ENCODE measurements at regions not wholly inside any gene's neighbourhood (a gene's known extent, or its start where the extent isn't known, plus 50 kb on each side); places are given as distances from the start of the nearest gene placed in this dataset.

DNA sequence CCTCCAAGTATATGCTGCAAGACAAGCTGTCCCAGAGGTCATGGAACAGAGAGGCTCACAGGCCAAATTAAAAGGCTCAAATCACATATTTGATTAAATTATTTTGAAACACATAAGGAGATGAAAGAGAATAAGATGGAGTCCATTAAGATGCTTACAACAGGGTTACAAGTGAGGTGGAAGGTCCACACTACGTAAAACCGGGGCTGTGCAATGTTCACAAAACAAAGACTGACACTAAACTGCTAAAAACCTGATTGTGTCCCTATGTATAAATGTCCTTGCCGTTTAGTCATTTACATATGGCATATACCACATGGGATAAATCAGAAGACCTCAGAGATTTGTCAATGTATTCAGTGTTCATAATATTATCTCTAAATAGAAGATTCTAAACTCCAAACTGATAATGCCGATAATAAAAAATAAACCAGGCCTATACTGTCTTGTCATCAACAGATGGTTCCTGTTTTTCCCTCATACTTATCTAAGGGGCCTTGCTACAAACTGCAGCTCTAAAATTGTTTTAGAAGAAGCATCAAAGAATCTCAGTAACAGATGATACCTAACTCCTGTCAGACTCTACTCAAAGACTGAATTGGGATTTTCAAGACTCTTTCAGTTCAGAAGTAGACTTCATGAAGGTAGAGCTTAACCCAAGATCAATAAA is 51.8 kb upstream of the RIPOR2 start:
- Histone ChIP-seq H3K4me1 (ENCODE audit: insufficient read depth, low read length) (peaks cover 22% of the 10 kb centered on the region; the same call in 1 of the 2 replicates), H3K36me3 (ENCODE audit: insufficient read depth, low read depth, low read length) (no peaks in the 10 kb centered on the region), H3K4me3 (ENCODE audit: low read length) (no peak overlapping the region), H3K9ac (ENCODE audit: low read depth, low read length) (no peak overlapping the region), H3K27ac (ENCODE audit: low read length) (no peak overlapping the region), H3K9me3 (ENCODE audit: insufficient read depth, low read depth, low read length) (peaks cover 6% of the 10 kb centered on the region; the same call in 1 of the 2 replicates), H3K27me3 (ENCODE audit: insufficient read depth, low read length) (no peaks in the 10 kb centered on the region)

DNA sequence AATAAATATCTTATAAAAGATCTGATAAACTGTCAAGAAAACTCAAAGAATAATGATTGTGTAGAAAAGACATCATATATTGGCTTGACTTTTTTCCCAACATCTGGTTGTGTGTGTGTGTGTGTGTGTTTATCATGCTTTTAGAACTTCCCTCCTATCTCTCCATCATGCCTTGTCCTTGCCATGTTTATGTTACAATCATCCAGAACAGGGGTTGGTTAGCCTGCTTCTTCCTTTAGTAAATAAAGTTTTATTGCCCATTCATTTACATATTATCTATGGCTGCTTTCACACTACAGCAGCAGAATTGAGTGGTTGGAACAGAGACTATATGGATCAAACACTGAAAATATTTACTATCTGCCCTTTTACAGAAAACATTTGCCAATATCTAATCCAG is 52.8 kb upstream of the RIPOR2 start:
- no peaks in the 10 kb centered on the region for H3K36me3 ChIP-seq (ENCODE audit: insufficient read depth, low read depth, low read length)
- H3K27ac ChIP-seq (ENCODE audit: low read length) = no peak overlapping the region
- H3K4me1 ChIP-seq (ENCODE audit: insufficient read depth, low read length) = peaks cover 18% of the 10 kb centered on the region; the same call in 1 of the 2 replicates
- H3K4me3 ChIP-seq (ENCODE audit: low read length) = no peak overlapping the region
- no peaks in the 10 kb centered on the region for H3K27me3 ChIP-seq (ENCODE audit: insufficient read depth, low read length)
- H3K9ac ChIP-seq (ENCODE audit: low read depth, low read length) = no peak overlapping the region
- peaks cover 12% of the 10 kb centered on the region; the same call in 1 of the 2 replicates for H3K9me3 ChIP-seq (ENCODE audit: insufficient read depth, low read depth, low read length)

DNA sequence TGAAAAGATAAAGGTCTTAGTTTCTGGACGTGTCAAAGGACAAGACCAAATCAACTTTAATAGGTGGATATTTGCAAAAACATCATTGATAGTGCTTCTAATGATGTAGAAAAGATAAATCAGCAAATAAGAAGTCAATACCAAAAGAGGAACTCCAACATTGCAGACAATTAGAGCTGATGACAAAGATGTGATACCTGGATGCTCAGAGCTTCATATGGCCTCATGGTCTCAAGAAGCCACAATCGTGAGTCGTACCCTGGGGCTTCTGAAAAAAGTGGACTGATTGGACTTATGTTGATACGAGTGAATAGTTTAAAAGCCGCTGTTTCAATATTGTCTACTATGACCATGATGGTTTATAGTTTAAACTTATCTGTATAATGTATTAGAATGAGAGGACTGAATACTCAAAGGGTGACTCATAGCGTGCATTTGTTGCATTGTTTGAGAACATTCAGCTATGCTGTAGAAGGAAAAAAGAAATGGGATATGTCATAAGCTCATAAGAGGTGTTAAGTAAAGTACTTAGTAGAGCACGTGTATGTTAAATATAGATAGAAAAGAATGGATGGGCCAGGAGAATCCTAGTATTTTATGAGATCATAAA is 54.6 kb upstream of the RIPOR2 start:
- H3K4me3 ChIP-seq (ENCODE audit: low read length) = no peak overlapping the region
- no peak overlapping the region for H3K27ac ChIP-seq (ENCODE audit: low read length)
- peaks cover 11% of the 10 kb centered on the region; the same call in 1 of the 2 replicates for H3K4me1 ChIP-seq (ENCODE audit: insufficient read depth, low read length)
- no peaks in the 10 kb centered on the region for H3K36me3 ChIP-seq (ENCODE audit: insufficient read depth, low read depth, low read length)
- H3K9me3 ChIP-seq (ENCODE audit: insufficient read depth, low read depth, low read length) = peaks cover 18% of the 10 kb centered on the region
- H3K9ac ChIP-seq (ENCODE audit: low read depth, low read length) = no peak overlapping the region
- H3K27me3 ChIP-seq (ENCODE audit: insufficient read depth, low read length) = no peaks in the 10 kb centered on the region

DNA sequence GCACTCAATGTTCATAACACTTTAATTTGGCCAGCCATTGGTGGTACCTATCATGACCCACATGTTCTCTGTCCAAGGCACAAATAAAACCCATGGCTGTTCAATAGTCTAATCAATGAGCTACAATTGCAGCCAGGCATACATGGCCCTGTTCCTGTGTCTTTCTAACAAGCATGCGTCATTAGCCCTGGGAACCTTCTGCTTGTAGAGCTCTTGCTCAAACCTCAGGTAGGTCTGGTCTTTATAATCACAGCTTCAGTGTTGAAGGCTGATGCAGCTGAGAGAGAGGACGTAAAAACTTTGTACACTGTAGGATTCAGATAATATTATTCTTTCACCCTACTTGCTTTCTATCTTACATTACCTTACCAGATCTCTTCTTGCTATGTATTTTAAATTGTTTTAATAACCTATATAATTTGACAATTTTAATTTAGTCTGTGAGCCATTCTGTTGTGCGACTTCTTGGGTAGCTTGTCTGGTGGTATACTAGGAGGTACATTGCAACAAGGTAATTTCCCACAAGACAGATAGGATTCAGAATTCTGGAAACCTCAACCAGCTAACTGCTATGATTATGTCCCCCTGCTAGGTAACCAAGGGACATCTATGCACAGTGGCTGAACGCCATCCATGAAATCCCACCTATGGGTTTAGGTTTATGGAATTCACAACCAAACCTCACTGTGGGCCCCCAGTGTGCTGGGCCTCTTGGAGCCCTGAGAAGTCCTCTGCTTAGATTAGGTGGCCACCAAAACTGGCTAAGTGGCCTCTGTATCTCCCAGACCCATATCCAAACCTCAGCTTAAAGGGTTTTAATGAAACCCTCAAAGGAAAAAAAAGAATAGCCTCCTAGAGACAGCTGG is 55.4 kb upstream of the RIPOR2 start:
- Histone ChIP-seq H3K27me3 (ENCODE audit: insufficient read depth, low read length) (no peaks in the 10 kb centered on the region), H3K36me3 (ENCODE audit: insufficient read depth, low read depth, low read length) (no peaks in the 10 kb centered on the region), H3K9ac (ENCODE audit: low read depth, low read length) (no peak overlapping the region), H3K4me3 (ENCODE audit: low read length) (no peak overlapping the region), H3K9me3 (ENCODE audit: insufficient read depth, low read depth, low read length) (peaks cover 18% of the 10 kb centered on the region), H3K27ac (ENCODE audit: low read length) (no peak overlapping the region), H3K4me1 (ENCODE audit: insufficient read depth, low read length) (peaks cover 3% of the 10 kb centered on the region; the same call in 1 of the 2 replicates)

GRCh38 chr6:24991810-24992467 is 56.2 kb upstream of the RIPOR2 start:
- Histone ChIP-seq H3K4me3 (ENCODE audit: low read length) (no peak overlapping the region), H3K9me3 (ENCODE audit: insufficient read depth, low read depth, low read length) (peaks cover 18% of the 10 kb centered on the region), H3K9ac (ENCODE audit: low read depth, low read length) (no peak overlapping the region), H3K27ac (ENCODE audit: low read length) (no peak overlapping the region), H3K36me3 (ENCODE audit: insufficient read depth, low read depth, low read length) (no peaks in the 10 kb centered on the region), H3K27me3 (ENCODE audit: insufficient read depth, low read length) (no peaks in the 10 kb centered on the region), H3K4me1 (ENCODE audit: insufficient read depth, low read length) (peaks cover 7% of the 10 kb centered on the region; the same call in 1 of the 2 replicates)

DNA sequence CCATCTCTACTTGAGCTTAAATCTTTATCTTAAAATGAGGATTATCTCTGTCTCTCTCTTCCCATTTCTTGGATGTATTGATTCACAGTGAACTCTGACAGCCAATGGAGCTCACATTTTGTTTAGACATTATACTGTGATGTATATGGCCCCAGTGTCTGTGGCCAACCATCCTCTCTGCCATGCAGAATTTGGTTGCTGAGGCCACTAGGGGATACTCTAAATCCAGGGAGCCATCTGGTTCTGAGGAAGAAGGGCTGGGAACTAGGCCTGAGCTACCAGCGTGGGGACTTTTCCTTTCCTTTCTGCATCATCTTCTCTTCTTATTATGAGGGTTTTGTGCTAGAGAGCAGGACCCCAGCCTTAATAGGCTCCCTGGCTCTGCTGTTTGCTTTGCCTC is 59.1 kb upstream of the RIPOR2 start:
- H3K9ac ChIP-seq (ENCODE audit: low read depth, low read length) = no peak overlapping the region
- peaks cover 14% of the 10 kb centered on the region for H3K9me3 ChIP-seq (ENCODE audit: insufficient read depth, low read depth, low read length)
- no peaks in the 10 kb centered on the region for H3K27me3 ChIP-seq (ENCODE audit: insufficient read depth, low read length)
- H3K4me1 ChIP-seq (ENCODE audit: insufficient read depth, low read length) = peaks cover 26% of the 10 kb centered on the region; the same call in 1 of the 2 replicates
- no peak overlapping the region for H3K27ac ChIP-seq (ENCODE audit: low read length)
- H3K4me3 ChIP-seq (ENCODE audit: low read length) = no peak overlapping the region
- H3K36me3 ChIP-seq (ENCODE audit: insufficient read depth, low read depth, low read length) = no peaks in the 10 kb centered on the region

DNA sequence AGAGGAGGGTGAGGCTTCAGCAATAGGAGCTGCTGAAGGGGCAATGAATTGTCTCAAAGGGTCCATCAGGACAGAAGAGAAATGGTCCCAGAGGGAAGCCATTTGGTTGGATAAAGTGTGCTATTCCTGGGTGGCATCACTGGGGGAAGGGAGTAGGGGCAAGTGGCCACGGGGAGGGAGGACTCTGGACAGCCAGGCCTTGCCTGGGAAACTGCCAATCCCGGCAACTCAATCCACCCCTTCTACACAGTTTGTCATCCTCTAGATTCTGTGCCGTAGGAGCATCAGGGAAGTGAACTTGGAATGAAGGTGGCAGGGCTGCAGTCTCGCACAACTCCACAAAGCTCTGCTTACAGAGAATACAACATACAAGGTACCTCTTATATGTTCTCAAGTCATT is 59.5 kb upstream of the RIPOR2 start:
- Histone ChIP-seq H3K27me3 (ENCODE audit: insufficient read depth, low read length) (no peaks in the 10 kb centered on the region), H3K36me3 (ENCODE audit: insufficient read depth, low read depth, low read length) (no peaks in the 10 kb centered on the region), H3K9me3 (ENCODE audit: insufficient read depth, low read depth, low read length) (peaks cover 14% of the 10 kb centered on the region), H3K9ac (ENCODE audit: low read depth, low read length) (no peak overlapping the region), H3K27ac (ENCODE audit: low read length) (no peak overlapping the region), H3K4me3 (ENCODE audit: low read length) (no peak overlapping the region), H3K4me1 (ENCODE audit: insufficient read depth, low read length) (peaks cover 26% of the 10 kb centered on the region; the same call in 1 of the 2 replicates)

DNA sequence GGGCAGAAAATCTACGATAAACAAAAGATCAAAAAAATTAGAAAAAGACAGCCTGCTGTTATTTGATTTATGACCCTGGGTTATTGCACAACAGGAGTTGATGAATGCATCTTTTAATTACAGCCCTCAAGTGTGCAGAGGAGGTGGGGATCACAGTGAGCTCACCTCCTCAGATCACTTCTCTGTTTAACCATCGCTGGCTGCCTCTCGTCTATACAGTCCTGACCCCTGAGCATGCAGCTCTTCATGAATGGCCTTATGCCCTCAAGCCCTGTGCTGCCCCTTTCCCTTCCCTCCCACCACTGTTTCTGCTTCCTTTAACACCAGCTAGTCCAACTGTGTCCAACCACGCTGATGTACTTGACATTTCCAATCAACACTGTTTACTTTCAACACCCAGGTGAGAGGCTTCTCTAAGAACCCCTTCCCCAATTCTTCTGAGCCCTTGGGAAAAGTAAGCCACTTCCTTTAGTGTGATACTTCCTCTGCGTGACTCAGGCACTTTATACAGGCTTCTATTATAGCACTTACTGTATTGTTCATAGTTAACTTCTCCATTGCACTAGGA is 60.6 kb upstream of the RIPOR2 start:
- H3K9me3 ChIP-seq (ENCODE audit: insufficient read depth, low read depth, low read length) = peaks cover 14% of the 10 kb centered on the region
- no peak overlapping the region for H3K4me3 ChIP-seq (ENCODE audit: low read length)
- no peaks in the 10 kb centered on the region for H3K36me3 ChIP-seq (ENCODE audit: insufficient read depth, low read depth, low read length)
- peak overlapping the region; percentile 19 for H3K27ac ChIP-seq (ENCODE audit: low read length)
- peaks cover 26% of the 10 kb centered on the region; the same call in 1 of the 2 replicates for H3K4me1 ChIP-seq (ENCODE audit: insufficient read depth, low read length)
- H3K9ac ChIP-seq (ENCODE audit: low read depth, low read length) = peak overlapping the region; percentile 37; the same call in 1 of the 2 replicates
- H3K27me3 ChIP-seq (ENCODE audit: insufficient read depth, low read length) = no peaks in the 10 kb centered on the region

GRCh38 chr6:24997231-24997630 is 61.5 kb upstream of the RIPOR2 start:
- H3K27ac ChIP-seq (ENCODE audit: low read length) = peak overlapping the region; percentile 19
- H3K4me3 ChIP-seq (ENCODE audit: low read length) = no peak overlapping the region
- peaks cover 26% of the 10 kb centered on the region; the same call in 1 of the 2 replicates for H3K4me1 ChIP-seq (ENCODE audit: insufficient read depth, low read length)
- H3K9ac ChIP-seq (ENCODE audit: low read depth, low read length) = peak overlapping the region; percentile 37; the same call in 1 of the 2 replicates
- no peaks in the 10 kb centered on the region for H3K36me3 ChIP-seq (ENCODE audit: insufficient read depth, low read depth, low read length)
- no peaks in the 10 kb centered on the region for H3K27me3 ChIP-seq (ENCODE audit: insufficient read depth, low read length)
- H3K9me3 ChIP-seq (ENCODE audit: insufficient read depth, low read depth, low read length) = peaks cover 14% of the 10 kb centered on the region

GRCh38 chr6:24997905-24998304 is 62.1 kb upstream of the RIPOR2 start:
- Histone ChIP-seq H3K4me1 (ENCODE audit: insufficient read depth, low read length) (peaks cover 26% of the 10 kb centered on the region; the same call in 1 of the 2 replicates), H3K27ac (ENCODE audit: low read length) (peak overlapping the region; percentile 19), H3K9me3 (ENCODE audit: insufficient read depth, low read depth, low read length) (peaks cover 8% of the 10 kb centered on the region), H3K4me3 (ENCODE audit: low read length) (peak overlapping the region; percentile 23; the same call in 1 of the 2 replicates), H3K36me3 (ENCODE audit: insufficient read depth, low read depth, low read length) (no peaks in the 10 kb centered on the region), H3K27me3 (ENCODE audit: insufficient read depth, low read length) (no peaks in the 10 kb centered on the region), H3K9ac (ENCODE audit: low read depth, low read length) (peak overlapping the region; percentile 37; the same call in 1 of the 2 replicates)

Data from iPS-20b (cell line).